ENCODE measurements at regions not wholly inside any gene's neighbourhood (a gene's known extent, or its start where the extent isn't known, plus 50 kb on each side); places are given as distances from the start of the nearest gene placed in this dataset.

DNA sequence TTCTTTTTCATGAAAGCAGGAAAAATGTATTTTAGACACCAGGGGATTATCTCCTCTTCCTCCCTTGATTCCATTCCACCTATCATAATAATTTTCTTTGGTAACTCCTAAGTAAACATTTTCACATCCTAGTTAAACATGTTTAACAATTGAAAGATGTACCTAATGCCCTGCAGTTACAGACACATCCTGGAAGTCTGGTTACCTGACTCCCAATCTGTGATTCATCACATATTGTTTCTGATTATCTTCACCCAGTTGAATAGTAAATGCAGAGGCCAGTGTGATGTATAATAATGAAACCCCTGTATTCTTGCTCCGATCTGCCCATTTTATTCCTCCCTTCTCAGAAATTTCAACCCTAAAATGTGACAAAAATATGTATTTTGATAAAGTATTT lies 1237.6 kb upstream of the LRRTM1 start:
- TF ChIP-seq POLR2A (IDR thresholded peaks at IDR 0.05), result no peak
- TF ChIP-seq, protein P1, sequence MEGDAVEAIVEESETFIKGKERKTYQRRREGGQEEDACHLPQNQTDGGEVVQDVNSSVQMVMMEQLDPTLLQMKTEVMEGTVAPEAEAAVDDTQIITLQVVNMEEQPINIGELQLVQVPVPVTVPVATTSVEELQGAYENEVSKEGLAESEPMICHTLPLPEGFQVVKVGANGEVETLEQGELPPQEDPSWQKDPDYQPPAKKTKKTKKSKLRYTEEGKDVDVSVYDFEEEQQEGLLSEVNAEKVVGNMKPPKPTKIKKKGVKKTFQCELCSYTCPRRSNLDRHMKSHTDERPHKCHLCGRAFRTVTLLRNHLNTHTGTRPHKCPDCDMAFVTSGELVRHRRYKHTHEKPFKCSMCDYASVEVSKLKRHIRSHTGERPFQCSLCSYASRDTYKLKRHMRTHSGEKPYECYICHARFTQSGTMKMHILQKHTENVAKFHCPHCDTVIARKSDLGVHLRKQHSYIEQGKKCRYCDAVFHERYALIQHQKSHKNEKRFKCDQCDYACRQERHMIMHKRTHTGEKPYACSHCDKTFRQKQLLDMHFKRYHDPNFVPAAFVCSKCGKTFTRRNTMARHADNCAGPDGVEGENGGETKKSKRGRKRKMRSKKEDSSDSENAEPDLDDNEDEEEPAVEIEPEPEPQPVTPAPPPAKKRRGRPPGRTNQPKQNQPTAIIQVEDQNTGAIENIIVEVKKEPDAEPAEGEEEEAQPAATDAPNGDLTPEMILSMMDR (IDR thresholded peaks at IDR 0.05), result no peak
- TF ChIP-seq EP300 (IDR thresholded peaks at IDR 0.05), result no peak

Data from ovary (tissue), 3 donors.